ENCODE measurements at regions not wholly inside any gene's neighbourhood (a gene's known extent, or its start where the extent isn't known, plus 50 kb on each side); places are given as distances from the start of the nearest gene placed in this dataset.
"Not testable (repeated sequence)": the region's sequence is repeated elsewhere in the genome, so short reads cannot be mapped to it uniquely, and the experiment has no call there.

DNA sequence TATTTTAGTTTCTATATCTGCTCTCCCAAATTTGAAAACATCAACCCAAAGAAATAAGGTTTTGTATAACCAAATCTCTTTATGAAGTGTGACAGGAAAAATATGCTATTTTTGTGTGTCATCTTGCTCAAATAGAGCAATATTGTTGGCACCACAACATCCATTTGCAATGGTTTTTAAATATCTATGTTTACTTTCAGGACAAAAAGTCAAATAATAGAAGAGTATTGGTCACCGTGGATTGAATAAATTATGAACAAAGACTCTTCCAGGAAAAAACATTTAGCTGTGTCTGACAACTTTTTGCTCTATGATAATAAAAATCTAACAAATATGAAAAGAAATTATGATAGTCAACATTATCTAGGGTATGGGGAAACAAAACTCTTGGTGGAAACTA, 439.2 kb downstream of the BTG1 start:
- Histone ChIP-seq H3K36me3 (no peaks in the 10 kb centered on the region), H3K27ac (no peak overlapping the region), H3K9me3 (no peaks in the 10 kb centered on the region), H3K4me3 (no peak overlapping the region), H3K4me1 (no peaks in the 10 kb centered on the region), H3K27me3 (no peaks in the 10 kb centered on the region)
- TF ChIP-seq CTCF (IDR thresholded peaks at IDR 0.05) (no peak), POLR2A (IDR thresholded peaks at IDR 0.05) (no peak), EP300 (IDR thresholded peaks at IDR 0.05) (no peak), POLR2AphosphoS5 (IDR thresholded peaks at IDR 0.05) (no peak)
- no peak for DNase-seq
- 38 to 63% methylated on average over 1 of the region's 1 CpG for WGBS, 2 donors
- no peak for ATAC-seq (ENCODE audit: low FRiP score in 2 of 2)

GRCh38 chr12:91704446-91704845, 441.2 kb downstream of the BTG1 start:
- TF ChIP-seq CTCF (IDR thresholded peaks at IDR 0.05) = no peak
- no peak for TF ChIP-seq EP300 (IDR thresholded peaks at IDR 0.05)
- TF ChIP-seq POLR2A (IDR thresholded peaks at IDR 0.05) = no peak
- no peak for TF ChIP-seq POLR2AphosphoS5 (IDR thresholded peaks at IDR 0.05)
- Histone ChIP-seq H3K4me3 (no peak overlapping the region), H3K27ac (no peak overlapping the region), H3K4me1 (no peaks in the 10 kb centered on the region), H3K9me3 (no peaks in the 10 kb centered on the region), H3K36me3 (no peaks in the 10 kb centered on the region), H3K27me3 (no peaks in the 10 kb centered on the region)
- DNase-seq (no peak), ATAC-seq (ENCODE audit: low FRiP score in 2 of 2) (no peak)
- WGBS, 2 donors = 59 to 62% methylated on average over 2 of the region's 2 CpGs

DNA sequence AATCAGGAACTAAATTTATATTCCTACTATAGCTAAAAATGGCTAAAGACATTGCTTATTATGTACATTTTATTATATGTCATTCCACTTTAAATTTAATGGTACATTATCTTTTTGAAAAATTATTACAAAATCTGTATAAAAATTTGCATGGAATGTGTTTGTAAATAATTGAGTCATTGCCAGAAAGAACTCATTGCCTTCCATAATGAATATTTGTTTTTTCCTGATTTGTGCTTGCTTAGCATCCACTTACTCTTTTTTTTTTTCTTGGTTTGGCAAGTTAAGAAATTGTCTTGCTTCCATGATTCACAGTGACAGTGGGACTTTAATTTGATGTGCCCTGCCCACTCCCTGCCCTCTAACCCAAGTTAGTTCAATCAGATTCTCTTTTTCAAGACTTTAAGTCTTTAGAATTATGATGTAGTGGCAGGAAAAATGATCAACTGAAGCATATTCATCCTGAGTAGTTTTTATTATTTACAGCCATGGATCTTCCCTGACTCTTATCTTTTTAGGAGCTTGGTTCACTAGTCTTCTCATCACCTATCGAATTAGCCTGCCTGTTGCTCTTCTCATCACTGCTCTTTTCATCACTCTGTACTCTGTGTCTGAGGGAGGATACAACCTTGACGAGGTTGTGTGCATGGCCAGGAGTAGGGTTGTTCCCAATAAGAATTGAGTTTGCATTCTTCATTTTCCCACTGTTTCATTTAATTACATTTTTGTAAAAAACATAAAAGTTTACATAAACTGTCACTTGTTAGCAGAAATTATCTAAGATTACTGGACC, 442.0 kb downstream of the BTG1 start:
- ATAC-seq (ENCODE audit: low FRiP score in 2 of 2) (no peak), DNase-seq (no peak)
- no peaks in the 10 kb centered on the region for H3K27me3 ChIP-seq
- no peaks in the 10 kb centered on the region for H3K4me1 ChIP-seq
- H3K27ac ChIP-seq = no peak overlapping the region
- TF ChIP-seq EP300 (IDR thresholded peaks at IDR 0.05) (no peak), POLR2AphosphoS5 (IDR thresholded peaks at IDR 0.05) (no peak), CTCF (IDR thresholded peaks at IDR 0.05) (no peak), POLR2A (IDR thresholded peaks at IDR 0.05) (no peak)
- no peaks in the 10 kb centered on the region for H3K36me3 ChIP-seq
- WGBS, 2 donors = 89 to 90% methylated on average over 2 of the region's 2 CpGs
- no peak overlapping the region for H3K4me3 ChIP-seq
- H3K9me3 ChIP-seq = no peaks in the 10 kb centered on the region

DNA sequence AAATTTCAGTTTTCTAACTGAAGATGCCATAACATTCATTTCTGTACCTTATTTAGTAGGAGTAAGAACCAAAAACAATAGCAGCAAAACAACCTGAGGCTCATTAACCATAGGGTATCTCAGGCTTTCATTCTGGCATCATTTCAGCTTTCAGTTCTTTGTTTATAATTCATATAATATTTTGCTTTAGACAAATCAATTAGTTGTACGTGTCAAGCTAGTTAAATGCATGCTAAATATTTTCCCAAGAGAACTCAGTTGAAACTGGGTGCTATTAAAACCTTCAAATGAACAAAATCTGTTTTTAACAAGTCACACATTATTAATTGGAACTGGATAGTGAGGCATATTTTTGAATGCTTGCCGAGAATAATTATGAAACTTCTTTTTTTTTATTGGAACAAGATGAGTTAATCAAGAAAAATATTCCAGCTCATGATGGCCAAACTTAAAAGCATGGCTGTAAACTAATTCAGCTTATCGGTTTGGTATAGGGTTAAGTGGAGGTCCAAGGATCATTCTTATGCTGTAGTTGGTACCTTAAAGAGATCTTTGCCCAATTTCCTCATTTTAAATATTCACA, 442.7 kb downstream of the BTG1 start:
- H3K4me3 ChIP-seq = no peak overlapping the region
- no peaks in the 10 kb centered on the region for H3K4me1 ChIP-seq
- TF ChIP-seq POLR2AphosphoS5 (IDR thresholded peaks at IDR 0.05) (no peak), CTCF (IDR thresholded peaks at IDR 0.05) (no peak), POLR2A (IDR thresholded peaks at IDR 0.05) (no peak)
- 66 to 75% methylated on average over 3 of the region's 3 CpGs for WGBS, 2 donors
- ATAC-seq (ENCODE audit: low FRiP score in 2 of 2) (no peak), DNase-seq (no peak)
- H3K9me3 ChIP-seq = no peaks in the 10 kb centered on the region
- H3K36me3 ChIP-seq = no peaks in the 10 kb centered on the region
- no peaks in the 10 kb centered on the region for H3K27me3 ChIP-seq
- no peak overlapping the region for H3K27ac ChIP-seq

DNA sequence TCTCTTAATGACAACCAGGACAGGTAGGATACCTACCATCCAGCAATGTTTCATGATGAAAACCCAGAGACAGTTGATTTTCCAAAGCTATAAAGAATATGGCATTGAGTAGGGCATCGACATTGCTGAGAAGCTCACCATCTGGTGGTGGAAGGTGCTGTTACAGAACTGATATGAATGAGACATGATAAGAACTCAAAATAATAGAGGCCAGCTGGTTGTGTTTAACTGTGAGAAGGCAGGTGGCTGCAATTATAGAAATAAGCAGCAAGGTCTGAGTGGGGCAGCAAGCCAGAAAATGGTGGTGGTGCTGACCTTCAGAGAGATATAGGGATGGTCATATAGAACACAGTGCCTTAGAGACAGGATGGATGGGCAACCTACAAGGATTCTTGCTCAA, 449.7 kb downstream of the BTG1 start:
- TF ChIP-seq CTCF (IDR thresholded peaks at IDR 0.05) = no peak
- H3K9me3 ChIP-seq = no peaks in the 10 kb centered on the region
- WGBS, 2 donors = 90 to 95% methylated on average over 1 of the region's 1 CpG
- H3K27ac ChIP-seq = no peak overlapping the region
- ATAC-seq (ENCODE audit: low FRiP score in 2 of 2) (no peak), DNase-seq (no peak)
- H3K27me3 ChIP-seq = no peaks in the 10 kb centered on the region
- no peaks in the 10 kb centered on the region for H3K4me1 ChIP-seq
- H3K4me3 ChIP-seq = no peak overlapping the region
- H3K36me3 ChIP-seq = no peaks in the 10 kb centered on the region

GRCh38 chr12:91695406-91695805, 450.2 kb downstream of the BTG1 start:
- H3K4me1 ChIP-seq; H3K9me3 ChIP-seq; ATAC-seq (ENCODE audit: low FRiP score in 2 of 2); DNase-seq; H3K27me3 ChIP-seq; H3K36me3 ChIP-seq; H3K27ac ChIP-seq; H3K4me3 ChIP-seq: not testable (repeated sequence)
- WGBS, 2 donors = 91 to 95% methylated on average over 3 of the region's 3 CpGs
